SW 1271 (cell line): ENCODE measurements at regions not wholly inside any gene's neighbourhood (a gene's known extent, or its start where the extent isn't known, plus 50 kb on each side); places are given as distances from the start of the nearest gene placed in this dataset.
A peak's percentile ranks its signal among the peaks of the same experiment; 100 is the strongest.
"Not testable (repeated sequence)": the region's sequence is repeated elsewhere in the genome, so short reads cannot be mapped to it uniquely, and the experiment has no call there.

ENCODE experiments used
- DNase-seq, 2 experiments: peaks; one replicate each; lab custom pipeline; 2025; lab: John Stamatoyannopoulos, UW

DNA sequence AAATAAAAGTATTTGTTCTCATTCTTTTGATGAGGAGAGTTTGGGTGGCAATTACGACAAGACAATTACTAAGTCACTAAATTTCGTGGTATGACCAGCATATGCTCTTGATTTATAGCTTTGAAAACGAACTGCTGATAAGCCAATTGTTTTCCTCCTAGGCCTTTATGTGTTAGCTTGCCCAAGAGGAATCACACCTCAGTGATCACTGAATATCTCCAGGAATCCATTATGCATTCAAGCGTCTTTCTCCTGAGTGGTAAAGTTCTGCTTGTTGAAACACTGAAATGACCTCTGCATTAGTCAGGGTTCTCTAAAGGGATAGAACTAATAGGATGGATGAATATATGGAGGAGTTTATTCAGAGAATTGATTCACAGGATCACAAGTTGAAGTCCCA is 677.7 kb upstream of the MEF2C start:
- DNase-seq = no peak

DNA sequence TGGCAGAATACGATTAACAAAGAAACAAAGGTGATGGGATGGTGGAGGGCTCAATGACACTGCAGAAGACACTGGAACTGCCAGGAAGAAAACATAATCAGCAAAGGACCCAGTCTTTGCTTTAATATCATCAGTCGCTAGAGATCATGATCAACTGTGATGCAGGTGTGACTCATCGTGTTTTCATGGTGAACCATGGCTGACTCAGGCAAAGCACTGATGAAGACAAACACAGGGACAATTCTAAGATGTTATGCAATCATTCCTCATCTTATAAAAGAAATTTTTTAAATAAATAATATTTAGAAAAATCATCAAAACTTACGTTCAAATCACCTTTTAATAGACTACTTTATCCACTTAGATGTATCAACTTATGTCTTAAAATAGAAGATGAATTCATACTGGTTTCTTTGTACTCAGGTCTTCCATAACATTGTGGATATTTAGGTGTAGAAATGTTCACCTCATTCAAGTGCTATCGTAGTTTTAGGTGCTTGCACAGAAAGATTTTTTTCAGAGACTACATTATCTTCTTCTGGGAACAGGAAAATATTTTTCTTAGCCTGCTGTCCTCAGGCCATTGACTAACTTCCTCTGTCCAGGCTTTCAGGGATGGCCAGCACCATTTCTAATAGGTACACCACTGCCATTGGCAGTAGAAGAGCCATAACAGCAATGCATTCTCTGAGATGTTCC is 673.4 kb upstream of the MEF2C start:
- peak; percentile 75 to 84 for DNase-seq

DNA sequence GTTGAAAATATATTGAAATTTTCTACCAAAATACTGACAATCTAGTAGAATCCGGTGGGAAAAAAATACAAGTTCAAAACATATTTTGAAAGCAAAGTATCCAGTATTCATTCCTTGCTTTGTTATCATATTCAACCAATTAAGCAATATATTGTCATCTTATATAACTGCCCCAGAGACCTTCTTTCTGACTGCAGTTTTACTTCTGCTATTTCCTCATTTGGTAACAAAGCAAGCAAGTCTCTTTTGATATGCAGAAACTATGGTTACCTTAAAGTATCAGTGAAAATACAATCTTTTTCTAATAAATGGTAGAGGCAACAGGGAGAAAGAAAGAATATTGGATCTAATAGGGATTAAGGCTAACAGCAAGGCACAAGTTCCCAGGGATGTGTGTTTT is 663.7 kb upstream of the MEF2C start:
- no peak for DNase-seq

DNA sequence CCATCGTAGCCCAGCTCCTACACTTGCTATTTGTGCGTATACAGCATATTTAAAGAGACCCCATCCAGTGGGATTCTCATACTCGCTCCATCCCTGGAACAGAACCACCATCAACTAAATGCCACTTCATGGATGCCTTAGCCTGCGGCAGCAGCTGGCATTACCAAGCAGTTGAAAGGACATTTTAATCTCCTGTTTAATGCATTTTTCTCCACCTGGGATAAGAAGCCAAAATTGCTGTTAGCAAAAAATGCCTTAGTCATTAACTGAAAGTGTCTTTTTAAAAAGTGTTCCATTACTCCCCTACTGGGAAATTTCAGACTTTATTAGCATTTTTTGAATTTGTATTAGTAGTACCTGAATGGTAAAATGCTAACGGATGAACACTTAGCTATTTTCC is 662.6 kb upstream of the MEF2C start:
- DNase-seq = no peak

DNA sequence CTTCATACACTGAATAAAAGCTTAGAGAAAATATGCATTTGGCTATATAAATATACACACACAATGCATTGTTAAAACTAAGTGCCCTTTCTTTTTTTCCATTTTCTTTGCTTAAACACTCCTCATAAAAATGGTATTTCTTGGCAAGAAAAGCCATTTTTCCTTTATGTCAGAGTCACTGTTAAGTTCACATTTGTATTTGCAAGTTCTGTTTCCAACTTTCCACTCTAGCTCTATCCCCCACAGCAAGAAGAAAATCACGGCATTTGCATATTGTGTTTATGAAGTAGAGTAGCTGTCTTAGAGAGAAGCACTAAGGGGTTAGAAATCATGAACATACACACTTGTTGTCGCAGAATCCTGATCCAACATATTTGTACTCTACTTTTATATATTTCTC is 662.1 kb upstream of the MEF2C start:
- DNase-seq = no peak

DNA sequence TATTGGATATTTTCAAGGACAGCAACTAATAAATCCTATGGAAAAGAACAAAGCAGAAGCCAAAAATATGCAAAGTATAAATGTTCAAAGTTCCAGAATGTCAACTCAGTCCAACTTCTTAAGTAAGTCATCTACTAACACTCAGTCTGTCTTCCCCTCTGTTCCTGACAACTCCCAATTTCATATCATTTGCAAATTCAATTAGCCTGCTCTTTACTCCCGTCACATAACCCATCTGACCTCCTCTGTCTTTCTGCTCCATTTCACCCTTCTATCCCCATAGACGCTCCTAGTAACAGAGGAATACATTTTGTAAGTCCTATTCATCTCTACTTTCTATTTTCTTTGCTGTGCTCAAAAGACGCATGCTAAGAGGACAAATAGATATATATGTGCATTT is 659.8 kb upstream of the MEF2C start:
- no peak for DNase-seq

DNA sequence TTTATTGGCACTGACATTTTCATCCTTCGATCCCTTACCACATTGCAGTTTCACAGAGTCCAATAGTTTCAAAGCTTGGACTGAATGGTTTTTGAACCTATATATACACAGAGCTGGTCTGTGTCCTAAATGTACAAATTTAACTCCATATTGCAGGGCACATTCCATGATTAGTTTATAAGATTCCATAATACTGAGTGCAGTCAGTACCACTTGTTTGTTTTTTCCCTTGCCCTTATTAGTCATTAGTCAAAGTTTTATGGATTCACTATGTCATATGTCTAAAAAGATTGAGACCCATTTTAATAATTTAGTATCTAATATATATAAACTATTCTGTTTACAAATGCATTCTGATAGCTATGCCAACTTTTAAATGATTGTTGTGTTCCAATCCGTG is 654.8 kb upstream of the MEF2C start:
- DNase-seq = no peak

DNA sequence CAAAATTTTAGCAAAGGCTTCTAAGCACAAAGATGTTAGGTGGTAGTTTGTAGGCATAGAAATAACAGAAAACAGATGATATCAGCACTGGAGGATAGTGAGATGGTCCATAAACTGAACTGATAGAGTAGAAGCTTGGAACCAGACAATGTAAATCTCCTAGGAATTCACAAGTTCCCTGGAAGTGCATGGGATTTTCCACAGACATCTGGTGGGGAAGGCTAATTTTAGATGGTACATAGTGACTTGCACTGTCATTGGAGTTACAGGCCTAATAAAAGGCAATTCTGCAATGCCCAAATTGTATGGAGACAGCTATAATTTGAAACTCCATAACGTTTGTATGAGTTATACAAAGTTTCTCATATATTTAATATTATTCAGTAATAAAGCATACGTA is 653.0 kb upstream of the MEF2C start:
- DNase-seq = no peak

DNA sequence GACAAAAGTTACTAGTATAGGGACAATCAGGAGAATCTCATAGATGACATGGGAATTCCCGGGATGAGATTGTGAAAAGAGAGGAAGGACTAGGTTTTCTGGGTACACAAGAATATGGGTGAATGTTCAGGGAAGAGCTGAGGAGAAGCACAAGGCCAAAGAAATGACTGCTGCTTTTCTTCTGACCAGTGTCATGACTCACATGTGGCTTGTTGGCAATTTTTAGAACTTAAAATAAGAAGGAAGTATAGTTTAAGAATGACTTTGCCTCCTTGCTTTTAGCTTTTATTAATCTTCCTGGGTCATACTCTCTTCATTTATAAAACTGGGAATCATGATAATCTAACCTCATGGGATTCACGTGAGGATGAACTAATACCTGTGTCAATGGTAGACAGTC is 652.4 kb upstream of the MEF2C start:
- DNase-seq = no peak

DNA sequence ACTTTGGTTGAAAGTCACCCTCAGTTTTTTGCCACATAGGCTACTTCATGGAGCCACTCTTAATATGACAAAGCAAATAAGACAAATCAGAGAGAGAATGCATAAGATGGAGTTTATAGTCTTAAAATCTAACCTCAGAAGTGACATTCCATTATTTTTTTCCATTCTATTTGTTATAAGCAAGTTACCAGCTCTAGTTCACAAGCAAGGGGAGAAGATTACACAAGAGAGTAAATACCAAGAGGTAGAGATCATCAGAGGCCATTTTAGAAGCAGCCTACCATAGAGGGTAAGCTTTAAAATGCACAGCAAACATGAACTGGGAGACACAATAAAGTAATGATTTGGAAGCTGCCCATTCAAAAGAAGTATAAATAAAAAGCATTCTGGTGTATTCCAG is 651.3 kb upstream of the MEF2C start:
- DNase-seq = no peak

DNA sequence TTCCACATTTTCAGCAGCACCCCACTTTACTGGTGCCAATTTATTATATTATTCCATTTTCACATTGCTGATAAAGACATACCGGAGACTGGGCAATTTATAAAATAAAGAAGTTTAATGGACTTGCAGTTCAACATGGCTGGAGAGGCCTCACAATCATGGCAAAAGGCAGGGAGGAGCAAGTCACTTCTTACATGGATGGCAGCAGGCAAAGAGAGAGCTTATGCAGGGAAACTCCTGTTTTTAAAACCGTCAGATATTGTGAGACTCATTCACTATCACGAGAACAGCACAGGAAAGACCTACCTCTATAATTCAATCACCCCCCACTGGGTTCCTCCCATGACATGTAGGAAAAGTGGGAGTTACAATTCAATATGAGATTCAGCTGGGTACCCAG is 641.8 kb upstream of the MEF2C start:
- DNase-seq = no peak

DNA sequence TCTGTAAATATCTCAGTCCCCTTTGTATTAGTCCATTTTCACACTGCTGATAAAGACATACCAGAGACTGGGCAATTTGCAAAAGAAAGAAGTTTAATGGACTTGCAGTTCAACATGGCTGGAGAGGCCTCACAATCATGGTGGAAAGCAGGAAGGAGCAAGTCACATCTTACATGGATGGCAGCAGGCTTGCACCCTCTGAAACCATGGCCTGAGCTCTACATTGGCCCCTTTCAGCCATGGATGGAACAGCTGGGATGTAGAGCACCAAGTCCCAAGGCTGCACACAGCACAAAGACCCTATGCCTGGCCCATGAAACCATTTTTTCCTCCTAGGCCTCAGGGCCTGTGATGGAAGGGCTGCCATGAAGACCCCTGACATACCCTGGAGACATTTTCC is 640.9 kb upstream of the MEF2C start:
- not testable (repeated sequence) for DNase-seq

DNA sequence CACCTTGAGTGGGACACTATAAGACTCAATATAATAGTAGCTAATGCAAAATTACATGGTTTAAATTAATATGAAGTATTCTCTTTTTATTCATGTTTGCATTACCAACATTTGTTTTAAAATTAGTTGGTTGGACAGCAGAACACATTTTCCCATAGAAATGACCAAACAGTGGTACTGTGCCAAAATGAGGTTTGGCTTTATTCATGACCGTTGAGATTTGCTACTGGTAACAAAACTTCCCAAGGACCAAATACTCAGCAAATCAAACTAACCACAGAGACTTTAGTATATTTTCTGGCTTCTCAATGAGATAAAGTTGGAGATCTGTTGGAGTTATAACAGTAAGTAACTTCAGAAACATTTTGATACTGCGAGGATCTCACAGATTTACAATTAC is 637.8 kb upstream of the MEF2C start:
- DNase-seq = no peak

DNA sequence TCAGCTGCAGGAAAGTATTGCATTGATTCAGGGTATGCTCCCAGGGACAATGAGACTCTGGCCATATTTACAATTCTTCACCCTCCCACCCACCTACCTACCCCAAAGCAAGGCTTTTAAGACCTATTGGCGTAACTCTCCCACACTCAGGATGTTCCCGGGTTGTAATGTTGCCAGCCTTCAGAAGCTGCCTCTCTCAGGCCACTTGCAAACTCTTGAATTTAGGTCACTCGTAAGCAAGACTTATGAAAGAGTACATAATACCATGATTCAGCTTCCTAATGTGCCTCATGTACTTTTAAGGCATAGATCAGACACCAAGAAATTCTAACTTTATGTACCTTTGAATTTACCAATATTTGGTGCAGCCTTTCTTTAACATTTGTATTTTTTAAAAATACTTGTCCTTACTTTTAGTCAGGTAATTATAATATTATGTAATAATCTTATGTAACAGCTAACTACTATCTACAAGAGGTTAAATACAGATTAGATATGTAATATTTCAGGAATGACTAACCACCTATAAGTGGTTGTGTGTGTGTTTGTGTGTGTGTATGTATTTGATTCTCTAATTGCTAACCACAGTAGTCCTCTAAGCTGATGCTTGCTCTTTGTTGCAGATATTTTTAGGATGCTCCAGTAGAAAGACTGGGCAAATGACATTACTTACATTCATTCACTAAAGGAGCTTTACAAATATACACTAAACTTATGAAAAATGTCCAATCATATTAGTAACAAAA is 630.5 kb upstream of the MEF2C start:
- DNase-seq = no peak

DNA sequence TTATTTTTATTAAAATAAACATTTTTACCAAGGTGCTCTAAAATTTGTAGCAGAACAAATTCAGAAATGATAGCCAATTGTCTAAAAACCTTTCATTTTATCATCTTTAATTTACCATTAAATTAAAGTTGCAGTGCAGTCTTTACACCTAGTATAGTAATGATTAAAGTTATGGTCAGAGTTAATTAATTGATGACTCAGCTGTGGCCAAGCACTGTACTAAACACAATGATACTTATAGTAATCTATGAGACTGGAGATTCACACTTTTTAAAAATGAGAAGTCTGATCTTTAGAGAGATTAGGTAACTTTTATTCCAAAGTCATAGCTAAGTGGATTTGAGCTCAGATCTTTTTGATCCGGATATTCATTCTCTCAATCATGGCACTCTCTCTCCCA is 621.1 kb upstream of the MEF2C start:
- no peak for DNase-seq

DNA sequence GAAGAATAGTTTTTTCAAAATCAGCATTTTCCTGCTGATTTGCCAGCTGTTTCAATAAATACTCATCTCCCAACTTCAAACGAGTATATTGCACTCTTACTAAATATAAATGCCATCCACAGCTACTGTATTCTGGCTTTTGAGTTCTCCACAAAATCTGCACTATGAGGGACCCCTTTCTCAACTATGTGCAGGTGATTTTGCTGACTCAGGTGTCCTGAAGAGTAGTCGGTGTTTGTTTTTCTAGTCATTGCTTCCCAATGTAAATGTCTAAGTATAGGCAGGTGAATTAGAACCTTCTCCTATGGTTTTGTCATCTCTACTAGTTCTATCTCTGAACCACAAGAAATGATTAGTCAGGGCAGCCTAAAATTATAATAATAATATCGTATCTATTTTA is 616.8 kb upstream of the MEF2C start:
- no peak for DNase-seq

DNA sequence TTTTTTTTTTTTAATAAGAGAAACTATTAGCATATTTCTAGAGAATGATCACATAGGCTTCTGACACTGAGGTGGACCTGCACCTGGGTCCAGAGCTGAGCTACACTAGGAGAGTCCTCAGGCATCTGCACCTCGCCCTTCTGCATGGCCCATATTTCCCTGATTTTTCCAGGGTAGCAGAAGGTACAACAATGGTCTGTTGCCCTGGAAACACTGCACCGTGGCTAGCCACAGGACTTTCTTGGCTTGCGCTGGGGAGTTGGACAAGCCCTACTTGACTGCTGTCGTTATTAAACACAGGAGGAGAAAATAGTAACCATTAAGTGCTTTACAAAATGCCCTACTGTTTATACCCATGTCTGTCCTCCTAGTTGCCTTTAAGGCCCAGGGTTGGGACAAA is 615.7 kb upstream of the MEF2C start:
- DNase-seq = no peak

DNA sequence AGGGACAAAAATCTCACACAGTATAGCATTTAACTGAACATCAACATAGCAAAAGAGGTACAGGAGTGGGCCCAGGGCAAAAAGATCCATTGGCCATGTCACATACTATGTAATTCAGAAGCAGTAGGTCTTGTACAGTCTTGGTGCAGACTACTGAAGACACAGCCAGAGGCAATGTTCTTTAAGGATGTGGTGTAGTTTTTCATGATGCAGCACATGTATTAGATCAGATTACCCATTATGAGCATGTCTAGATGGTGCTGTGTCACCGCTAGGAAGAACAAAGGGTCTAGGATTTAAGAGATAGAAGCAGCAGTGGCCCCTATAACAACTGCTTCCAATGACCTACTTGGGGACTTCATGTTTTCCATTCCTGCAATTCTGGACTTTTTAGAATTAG is 610.4 kb upstream of the MEF2C start:
- no peak for DNase-seq

DNA sequence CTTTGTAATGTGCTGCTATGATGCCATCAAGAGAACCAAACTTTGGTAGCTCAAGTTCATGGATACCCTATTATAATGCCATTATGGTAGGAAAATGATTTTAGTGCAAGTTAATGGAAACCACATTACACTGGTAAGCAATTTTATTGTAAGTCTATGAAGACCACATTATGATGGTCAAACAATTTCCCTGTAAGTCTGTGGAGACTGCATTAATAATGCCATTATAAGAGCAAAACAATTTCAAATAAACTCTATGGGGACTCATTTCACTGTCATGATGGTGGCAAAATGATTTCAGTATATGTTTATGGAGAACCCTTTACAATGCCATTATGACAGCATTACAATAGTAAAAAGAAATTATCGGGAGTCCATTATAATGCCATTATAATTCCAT is 602.0 kb upstream of the MEF2C start:
- DNase-seq = no peak

DNA sequence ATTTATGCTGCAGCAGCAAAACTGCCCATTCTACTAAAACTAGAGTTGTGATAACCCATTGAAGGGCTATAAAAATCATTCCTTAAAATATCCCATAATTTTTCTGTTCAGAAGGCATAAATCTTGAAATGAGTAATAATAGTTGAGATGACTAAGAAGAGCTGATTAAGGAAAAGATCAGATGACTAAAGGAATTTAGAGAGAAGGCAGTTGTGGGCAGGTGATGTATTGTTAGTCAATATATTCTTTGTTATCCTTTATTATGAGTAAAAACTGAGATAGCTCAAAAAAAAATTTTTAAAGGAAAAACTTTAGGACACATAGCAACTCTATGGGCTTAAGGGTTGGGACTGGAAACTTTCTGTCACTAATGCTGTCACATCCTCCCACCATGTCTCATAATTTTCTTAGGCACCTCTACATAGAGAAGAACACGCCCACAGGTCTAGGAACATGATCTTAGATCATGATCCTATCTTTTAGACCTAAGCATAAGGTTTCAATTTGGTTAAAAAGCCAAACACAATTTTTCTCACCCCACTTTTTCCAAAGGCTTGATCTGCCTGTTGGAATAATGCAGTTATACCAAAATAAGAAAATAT is 597.5 kb upstream of the MEF2C start:
- no peak for DNase-seq

DNA sequence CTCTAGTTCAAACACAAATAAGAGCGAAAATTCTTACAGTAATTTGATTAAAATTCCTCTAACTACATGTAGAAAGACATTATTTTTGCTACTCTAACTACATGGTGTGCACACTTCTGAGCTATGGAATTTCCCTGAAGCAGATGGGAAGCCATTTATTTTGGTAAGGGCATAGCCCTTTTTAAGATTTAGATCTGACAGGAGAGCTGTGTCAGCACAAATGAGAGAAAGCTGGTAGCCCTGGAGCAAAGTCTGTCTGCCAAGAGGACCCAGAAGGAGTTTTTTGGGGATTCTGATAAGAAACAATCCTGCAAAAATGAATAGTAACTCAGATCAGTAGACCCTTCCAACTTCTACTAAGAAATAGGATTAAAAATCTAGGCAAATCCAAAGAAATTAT is 595.9 kb upstream of the MEF2C start:
- DNase-seq = no peak

DNA sequence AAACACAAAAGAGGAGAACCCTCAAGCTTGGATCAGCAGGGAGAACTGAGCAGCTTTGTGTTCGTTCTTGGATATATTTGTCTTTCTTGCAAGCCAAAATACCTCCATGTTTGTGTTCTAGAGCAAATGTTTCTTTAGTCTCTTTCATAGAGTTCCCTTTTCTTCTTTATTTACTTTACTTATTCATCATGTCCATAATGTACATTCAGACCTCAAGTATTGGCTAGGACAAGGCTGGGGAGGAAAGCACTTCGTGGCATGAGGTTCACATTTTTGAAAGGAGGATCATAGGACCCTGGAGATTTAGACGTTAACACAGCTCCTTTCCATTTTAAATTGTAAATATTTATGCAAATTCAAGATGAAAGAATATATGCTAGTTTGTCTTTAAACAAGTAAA is 590.2 kb upstream of the MEF2C start:
- DNase-seq = no peak

DNA sequence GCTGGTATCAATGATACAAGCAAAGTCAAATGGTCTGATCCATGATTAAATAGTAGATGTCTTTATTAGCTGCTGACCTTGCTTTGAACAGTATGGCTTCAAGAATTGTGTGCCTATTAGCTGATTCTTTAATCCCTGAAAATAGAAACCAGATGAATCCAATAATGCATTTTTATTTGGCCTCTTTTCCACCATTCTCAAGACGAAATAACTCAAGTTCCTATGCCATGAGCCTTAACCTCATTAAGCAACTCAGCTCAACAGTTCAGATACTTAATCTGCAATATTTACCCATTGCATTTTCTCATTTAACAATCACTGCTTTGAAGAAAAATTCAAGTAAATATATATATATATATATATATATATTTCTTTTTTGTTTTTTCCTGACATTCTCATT is 588.6 kb upstream of the MEF2C start:
- DNase-seq = no peak

DNA sequence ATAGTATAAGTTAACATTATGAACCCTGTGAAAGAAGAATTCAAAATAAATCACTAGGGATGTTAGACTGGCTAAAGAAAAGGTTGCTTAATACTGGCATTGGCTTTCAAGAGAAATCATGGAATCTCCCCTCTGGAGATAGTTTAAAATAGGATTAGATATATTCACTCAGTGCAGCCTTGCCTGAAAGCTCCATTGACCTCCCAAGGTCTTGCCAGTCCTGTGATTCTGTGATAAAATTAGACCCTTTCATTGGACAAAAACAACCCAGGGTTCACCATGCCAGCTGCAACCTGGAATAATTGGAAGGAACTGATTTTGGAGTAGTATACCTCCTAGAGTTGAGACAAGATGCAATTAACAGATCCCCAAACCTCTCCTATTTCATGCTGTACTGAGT is 588.1 kb upstream of the MEF2C start:
- DNase-seq = no peak
